K562 (cell line): ENCODE measurements at regions not wholly inside any gene's neighbourhood (a gene's known extent, or its start where the extent isn't known, plus 50 kb on each side); places are given as distances from the start of the nearest gene placed in this dataset.

Experiments used
- CHD2 ChIP-seq: IDR thresholded peaks from 2 replicates; pipeline ENCODE4 v1.6.1; 2011; ENCODE audit warnings: low read depth, low read length
- EP300 ChIP-seq: IDR thresholded peaks from 2 replicates; pipeline ENCODE4 v1.6.1; 2012; ENCODE audit warnings: low read length, improper control_type of control experiment
- EZH2 ChIP-seq: IDR thresholded peaks from 2 replicates; pipeline ENCODE4 v1.6.1; 2012; ENCODE audit warnings: low read depth, mild to moderate bottlenecking, inconsistent platforms, low read length, borderline replicate concordance
- GATAD2A ChIP-seq: fragments of 450-650 bp; IDR thresholded peaks from 2 replicates; pipeline ENCODE4 v1.6.1; 2017
- NFE2L1 ChIP-seq: fragments of 450-650 bp; IDR thresholded peaks from 2 replicates; pipeline ENCODE4 v1.6.1; 2016; ENCODE audit warnings: missing genetic modification characterization, low read depth, mild to moderate bottlenecking, missing compliant biosample characterization, moderate library complexity, borderline replicate concordance
- NFYB ChIP-seq: IDR thresholded peaks from 2 replicates; pipeline ENCODE4 v1.6.1; 2011; ENCODE audit warnings: mild to moderate bottlenecking, moderate library complexity; ENCODE audit not compliant: insufficient read length; ENCODE audit errors: extremely low read depth
- POLR2A ChIP-seq: fragments of 450-650 bp; conservative IDR thresholded peaks from 2 replicates; pipeline ENCODE4 v1.6.1; 2016
- SAP30 ChIP-seq: fragments of 200-600 bp; sonication (generic); IDR thresholded peaks from 2 replicates; pipeline ENCODE4 v1.6.1; 2012; ENCODE audit warnings: borderline replicate concordance, low read depth, mild to moderate bottlenecking, moderate library complexity, low read length, control low read depth, inconsistent platforms; ENCODE audit not compliant: insufficient read depth, poor library complexity, severe bottlenecking
- TAF1 ChIP-seq: IDR thresholded peaks from 2 replicates; pipeline ENCODE4 v1.6.1; 2011; ENCODE audit warnings: mild to moderate bottlenecking, low read length, moderate library complexity; ENCODE audit not compliant: insufficient read depth, control insufficient read depth, severe bottlenecking; ENCODE audit errors: extremely low read depth
- TAF7 ChIP-seq: fragments of 450-650 bp; IDR thresholded peaks from 2 replicates; pipeline ENCODE4 v1.6.1; 2016; ENCODE audit warnings: missing genetic modification characterization, missing compliant biosample characterization
- ZNF717 ChIP-seq: fragments of 250-450 bp; sonication (Bioruptor Pico); IDR thresholded peaks from 2 replicates; pipeline ENCODE4 v1.5.0; 2021
- TF ChIP-seq, protein P1 (sequence below), 3 experiments: IDR thresholded peaks in 2 of 3; conservative IDR thresholded peaks in 1 of 3; 2 replicates each; pipeline ENCODE4 v1.5.1; 2011 to 2012; ENCODE audit warnings: low read length in 3 of 3, mild to moderate bottlenecking in 3 of 3, control low read depth in 2 of 3, improper control_type of control experiment in 1 of 3, inconsistent platforms in 1 of 3, low read depth in 1 of 3, mixed read lengths in 1 of 3, moderate library complexity in 1 of 3; ENCODE audit not compliant: insufficient read depth in 2 of 3
- TF ChIP-seq, protein P2 (sequence below): fragments of 200-800 bp; sonication (Bioruptor generic); IDR thresholded peaks from 2 replicates; pipeline ENCODE4 v1.6.1; 2017; ENCODE audit warnings: missing genetic modification characterization, missing compliant biosample characterization

DNA sequence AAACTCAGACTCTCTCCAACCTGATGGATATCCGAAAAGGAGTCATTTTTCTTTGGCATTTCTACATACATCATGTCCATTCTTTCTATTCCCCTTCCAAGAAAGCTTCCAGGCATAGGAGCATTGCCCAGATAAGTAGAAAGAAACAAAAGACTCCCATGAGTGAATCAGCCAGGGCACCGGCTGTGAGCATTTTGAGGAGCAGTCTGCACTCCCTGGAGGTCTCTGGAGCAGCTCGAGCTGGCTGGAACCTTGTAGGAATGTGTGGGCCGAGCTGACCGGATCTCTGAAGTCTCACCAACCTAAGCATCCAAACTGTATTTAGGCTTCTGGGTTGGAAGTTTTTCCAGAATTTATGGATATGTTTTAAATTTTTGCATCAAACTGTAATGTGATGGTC is 161.4 kb upstream of the TRPC7 start:
- TF ChIP-seq TAF7 (tag) (no peak), POLR2A (no peak), EZH2 (no peak), CHD2 (no peak), SAP30 (no peak), GATAD2A (no peak), EP300 (no peak), NFE2L1 (tag) (no peak), ZNF717 (no peak), NFYB (no peak), TAF1 (no peak)
- TF ChIP-seq, protein P1, sequence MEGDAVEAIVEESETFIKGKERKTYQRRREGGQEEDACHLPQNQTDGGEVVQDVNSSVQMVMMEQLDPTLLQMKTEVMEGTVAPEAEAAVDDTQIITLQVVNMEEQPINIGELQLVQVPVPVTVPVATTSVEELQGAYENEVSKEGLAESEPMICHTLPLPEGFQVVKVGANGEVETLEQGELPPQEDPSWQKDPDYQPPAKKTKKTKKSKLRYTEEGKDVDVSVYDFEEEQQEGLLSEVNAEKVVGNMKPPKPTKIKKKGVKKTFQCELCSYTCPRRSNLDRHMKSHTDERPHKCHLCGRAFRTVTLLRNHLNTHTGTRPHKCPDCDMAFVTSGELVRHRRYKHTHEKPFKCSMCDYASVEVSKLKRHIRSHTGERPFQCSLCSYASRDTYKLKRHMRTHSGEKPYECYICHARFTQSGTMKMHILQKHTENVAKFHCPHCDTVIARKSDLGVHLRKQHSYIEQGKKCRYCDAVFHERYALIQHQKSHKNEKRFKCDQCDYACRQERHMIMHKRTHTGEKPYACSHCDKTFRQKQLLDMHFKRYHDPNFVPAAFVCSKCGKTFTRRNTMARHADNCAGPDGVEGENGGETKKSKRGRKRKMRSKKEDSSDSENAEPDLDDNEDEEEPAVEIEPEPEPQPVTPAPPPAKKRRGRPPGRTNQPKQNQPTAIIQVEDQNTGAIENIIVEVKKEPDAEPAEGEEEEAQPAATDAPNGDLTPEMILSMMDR (IDR thresholded peaks at IDR 0.05 in 2 of 3, conservative IDR thresholded peaks at IDR 0.05 in 1 of 3; ENCODE audit: insufficient read depth in 2 of 3, low read depth in 1 of 3, low read length in 3 of 3): no peak
- TF ChIP-seq, protein P2, sequence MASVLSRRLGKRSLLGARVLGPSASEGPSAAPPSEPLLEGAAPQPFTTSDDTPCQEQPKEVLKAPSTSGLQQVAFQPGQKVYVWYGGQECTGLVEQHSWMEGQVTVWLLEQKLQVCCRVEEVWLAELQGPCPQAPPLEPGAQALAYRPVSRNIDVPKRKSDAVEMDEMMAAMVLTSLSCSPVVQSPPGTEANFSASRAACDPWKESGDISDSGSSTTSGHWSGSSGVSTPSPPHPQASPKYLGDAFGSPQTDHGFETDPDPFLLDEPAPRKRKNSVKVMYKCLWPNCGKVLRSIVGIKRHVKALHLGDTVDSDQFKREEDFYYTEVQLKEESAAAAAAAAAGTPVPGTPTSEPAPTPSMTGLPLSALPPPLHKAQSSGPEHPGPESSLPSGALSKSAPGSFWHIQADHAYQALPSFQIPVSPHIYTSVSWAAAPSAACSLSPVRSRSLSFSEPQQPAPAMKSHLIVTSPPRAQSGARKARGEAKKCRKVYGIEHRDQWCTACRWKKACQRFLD (CRISPR knock-in tag): no peak
